Mesodermal cell (in vitro differentiated cells): ENCODE measurements at regions not wholly inside any gene's neighbourhood (a gene's known extent, or its start where the extent isn't known, plus 50 kb on each side); places are given as distances from the start of the nearest gene placed in this dataset.

Experiments
- H3K27ac ChIP-seq: 2 replicates; pipeline ENCODE4 v1.7.0; 2013; ENCODE audit warnings: mild to moderate bottlenecking, low read depth, low read length, moderate library complexity; ENCODE audit not compliant: severe bottlenecking
- H3K36me3 ChIP-seq: 2 replicates; pipeline ENCODE4 v1.7.1; 2013; ENCODE audit warnings: mild to moderate bottlenecking, low read length, moderate library complexity; ENCODE audit not compliant: control insufficient read depth, insufficient read depth
- H3K4me1 ChIP-seq: one replicate; pipeline ENCODE4 v1.7.1; 2013; ENCODE audit warnings: mild to moderate bottlenecking, low read length; ENCODE audit not compliant: insufficient read depth, control insufficient read depth, poor library complexity, severe bottlenecking
- H3K4me3 ChIP-seq: 2 replicates; pipeline ENCODE4 v1.7.0; 2013; ENCODE audit warnings: low read length, control low read depth, mild to moderate bottlenecking; ENCODE audit not compliant: insufficient read depth, poor library complexity, severe bottlenecking; ENCODE audit errors: extremely low read depth
- H3K9me3 ChIP-seq: 2 replicates; pipeline ENCODE4 v1.7.1; 2013; ENCODE audit warnings: mild to moderate bottlenecking, low read length, moderate library complexity; ENCODE audit not compliant: control insufficient read depth
- WGBS, 2 experiments: methylation state at CpG; one replicate each; pipeline ENCODE4 v1.1.5; 2013; ENCODE audit warnings: missing lambda C conversion rate in 2 of 2; ENCODE audit not compliant: insufficient coverage in 2 of 2; 5-methylcytosine and 5-hydroxymethylcytosine counted together

DNA sequence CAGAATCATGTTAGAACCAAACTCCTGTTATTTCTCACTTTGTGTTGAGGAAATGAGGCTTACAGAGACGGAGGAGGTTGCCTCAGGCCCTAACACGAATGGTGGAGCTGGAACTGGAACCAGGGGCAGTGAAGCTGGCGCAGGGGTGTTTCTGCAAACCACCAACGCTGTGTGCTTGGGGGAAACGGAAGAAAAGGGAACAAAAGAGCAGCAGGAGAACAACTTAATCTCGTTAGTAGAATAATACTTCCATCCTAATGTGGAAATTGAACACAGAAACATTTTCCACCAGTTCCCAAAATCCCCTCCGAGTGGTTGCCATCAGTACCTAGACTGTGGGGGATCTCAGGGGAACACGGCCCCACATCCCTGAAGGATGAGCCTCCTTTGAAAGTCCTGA is 103.4 kb upstream of the FRMD1 start:
- Histone ChIP-seq H3K9me3 (no peaks in the 10 kb centered on the region), H3K36me3 (no peaks in the 10 kb centered on the region), H3K27ac (no peak overlapping the region), H3K4me1 (no peaks in the 10 kb centered on the region), H3K4me3 (no peak overlapping the region)
- 76 to 85% methylated on average over 5 to 6 of the region's 8 CpGs for WGBS, 2 experiments

- H3K4me3 ChIP-seq = no peak overlapping the region
- WGBS, 2 experiments = 82 to 91% methylated on average over 8 to 10 of the region's 11 CpGs
- H3K9me3 ChIP-seq = no peaks in the 10 kb centered on the region
- H3K4me1 ChIP-seq = no peaks in the 10 kb centered on the region
- H3K36me3 ChIP-seq = no peaks in the 10 kb centered on the region
- H3K27ac ChIP-seq = no peak overlapping the region
Measured at GRCh38 chr6:168181876-168182275, 102.9 kb upstream of the FRMD1 start.

DNA sequence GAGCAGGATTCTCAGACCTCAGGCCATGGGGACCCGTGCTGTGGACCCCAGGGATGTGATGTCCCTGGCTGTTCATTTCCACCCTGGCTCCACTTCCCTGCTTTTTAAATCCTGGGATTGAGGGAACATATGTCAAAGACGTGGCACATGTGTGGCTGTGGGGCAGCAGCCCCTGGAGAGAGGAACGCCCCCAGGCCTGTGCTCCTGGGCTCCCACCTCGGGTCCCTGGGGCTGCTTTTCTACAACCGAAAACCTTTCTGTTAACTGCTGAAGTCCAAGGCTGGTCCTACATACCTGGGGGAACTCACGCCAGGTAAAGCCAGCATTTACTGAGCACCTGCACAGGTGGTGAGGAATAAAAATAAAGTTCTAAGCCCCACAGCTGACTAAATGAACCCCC is 102.3 kb upstream of the FRMD1 start:
- no peak overlapping the region for H3K27ac ChIP-seq
- WGBS, 2 experiments = 77 to 86% methylated on average over 5 to 6 of the region's 6 CpGs
- H3K36me3 ChIP-seq = no peaks in the 10 kb centered on the region
- H3K4me1 ChIP-seq = no peaks in the 10 kb centered on the region
- H3K9me3 ChIP-seq = no peaks in the 10 kb centered on the region
- H3K4me3 ChIP-seq = no peak overlapping the region

DNA sequence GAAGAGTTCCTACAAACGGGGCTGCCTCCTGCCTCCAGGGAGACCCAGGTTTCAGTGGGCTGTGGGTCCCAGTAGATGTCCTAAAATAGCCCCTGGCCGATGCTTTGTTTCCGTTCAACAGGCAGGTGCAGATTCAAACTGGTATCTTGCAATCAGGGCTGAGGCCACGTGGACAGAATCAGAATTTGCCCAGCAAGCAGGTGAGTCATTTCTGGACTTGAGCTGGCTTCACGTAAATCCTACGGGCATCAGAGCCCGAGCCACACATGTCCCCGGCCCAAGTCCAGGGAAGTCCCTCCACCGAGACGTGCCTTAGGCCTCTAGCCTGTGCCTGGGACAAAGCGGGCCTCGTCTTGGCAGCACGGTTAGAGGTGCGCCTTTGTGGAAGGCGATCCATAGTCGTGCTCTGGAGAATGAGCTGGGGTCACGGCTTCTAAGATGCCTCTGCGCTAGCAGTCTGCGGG is 101.6 kb upstream of the FRMD1 start:
- Histone ChIP-seq H3K27ac (no peak overlapping the region), H3K4me3 (no peak overlapping the region), H3K4me1 (no peaks in the 10 kb centered on the region), H3K9me3 (no peaks in the 10 kb centered on the region), H3K36me3 (no peaks in the 10 kb centered on the region)
- WGBS, 2 experiments = 75 to 77% methylated on average over 18 to 19 of the region's 19 CpGs

- H3K4me1 ChIP-seq = no peaks in the 10 kb centered on the region
- WGBS, 2 experiments = 90 to 94% methylated on average over 23 to 24 of the region's 25 CpGs
- H3K4me3 ChIP-seq = no peak overlapping the region
- no peak overlapping the region for H3K27ac ChIP-seq
- no peaks in the 10 kb centered on the region for H3K36me3 ChIP-seq
- H3K9me3 ChIP-seq = no peaks in the 10 kb centered on the region
Measured at GRCh38 chr6:168179702-168180382, 100.8 kb upstream of the FRMD1 start.

GRCh38 chr6:168179133-168179532 is 100.1 kb upstream of the FRMD1 start:
- H3K4me3 ChIP-seq = no peak overlapping the region
- H3K9me3 ChIP-seq = no peaks in the 10 kb centered on the region
- H3K36me3 ChIP-seq = no peaks in the 10 kb centered on the region
- H3K4me1 ChIP-seq = no peaks in the 10 kb centered on the region
- H3K27ac ChIP-seq = no peak overlapping the region
- WGBS, 2 experiments = 90 to 91% methylated on average over 14 to 15 of the region's 16 CpGs

GRCh38 chr6:168177103-168177891 is 98.3 kb upstream of the FRMD1 start:
- H3K27ac ChIP-seq = no peak overlapping the region
- 94% methylated on average over 7 to 8 of the region's 8 CpGs for WGBS, 2 experiments
- no peak overlapping the region for H3K4me3 ChIP-seq
- H3K9me3 ChIP-seq = no peaks in the 10 kb centered on the region
- no peaks in the 10 kb centered on the region for H3K36me3 ChIP-seq
- H3K4me1 ChIP-seq = no peaks in the 10 kb centered on the region

GRCh38 chr6:168171673-168172353 is 92.8 kb upstream of the FRMD1 start:
- Histone ChIP-seq H3K4me3 (no peak overlapping the region), H3K27ac (no peak overlapping the region)
- WGBS, 2 experiments = 28 to 29% methylated on average over 1 to 3 of the region's 4 CpGs

DNA sequence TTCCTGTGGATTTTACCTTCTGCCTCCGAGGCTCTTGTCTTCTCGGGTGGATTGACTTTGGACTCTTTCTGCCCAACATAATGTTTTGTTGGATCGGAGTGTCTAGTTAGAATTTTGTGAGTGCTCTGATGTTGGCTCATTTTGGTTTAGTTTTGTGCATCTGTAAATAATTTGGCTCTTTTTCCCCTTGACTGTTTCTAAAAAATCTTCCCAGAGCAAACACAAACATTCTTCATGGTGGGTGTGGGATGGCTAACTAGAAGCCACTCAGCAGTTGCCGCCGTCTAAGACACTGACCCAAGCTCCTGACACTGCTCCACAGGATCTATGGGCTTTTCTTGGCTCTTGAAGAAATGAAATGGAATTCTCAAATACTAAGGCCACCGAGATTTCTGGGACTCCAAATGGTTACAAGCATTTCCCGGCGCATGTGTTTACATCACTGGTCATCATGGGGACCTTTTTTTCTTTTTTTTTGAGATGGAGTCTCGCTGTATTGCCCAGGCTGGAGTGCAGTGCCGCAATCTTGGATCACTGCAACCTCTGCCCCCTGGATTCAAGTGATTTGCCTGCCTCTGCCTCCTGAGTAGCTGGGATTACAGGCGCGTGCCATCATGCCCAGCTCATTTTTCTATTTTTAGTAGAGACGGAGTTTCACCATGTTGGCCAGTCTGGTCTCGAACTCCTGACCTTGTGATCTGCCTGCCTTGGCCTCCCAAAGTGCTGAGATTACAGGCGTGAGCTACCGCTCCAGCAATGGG is 92.0 kb upstream of the FRMD1 start:
- Histone ChIP-seq H3K4me3 (no peak overlapping the region), H3K9me3 (peaks cover 10% of the 10 kb centered on the region), H3K4me1 (no peaks in the 10 kb centered on the region), H3K27ac (no peak overlapping the region), H3K36me3 (no peaks in the 10 kb centered on the region)
- WGBS, 2 experiments = 88 to 89% methylated on average over 13 to 15 of the region's 16 CpGs

More at GRCh38 chr6:168171673-168172353, 92.8 kb upstream of the FRMD1 start:
- H3K36me3 ChIP-seq = no peaks in the 10 kb centered on the region
- H3K9me3 ChIP-seq = peaks cover 10% of the 10 kb centered on the region
- no peaks in the 10 kb centered on the region for H3K4me1 ChIP-seq

DNA sequence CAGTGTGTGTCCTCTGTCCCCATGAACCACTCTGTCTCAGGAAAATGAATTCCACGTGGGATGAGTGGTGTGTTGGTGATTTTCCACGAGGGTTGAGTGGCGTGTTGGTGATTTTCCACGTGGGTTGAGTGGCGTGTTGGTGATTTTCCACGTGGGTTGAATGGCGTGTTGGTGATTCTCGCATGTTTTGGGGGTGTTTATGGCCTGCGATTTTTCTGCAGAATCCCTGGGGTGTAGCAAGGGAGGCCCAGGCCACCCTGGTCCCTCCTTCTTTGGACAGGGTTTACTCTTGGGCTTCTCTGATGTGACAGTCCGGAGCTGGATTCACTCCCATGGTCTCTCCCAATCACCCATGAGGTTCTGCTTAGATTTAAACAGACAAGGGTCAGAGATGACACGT is 90.6 kb upstream of the FRMD1 start:
- WGBS, 2 experiments = 93 to 97% methylated on average over 10 of the region's 11 CpGs
- H3K27ac ChIP-seq = no peak overlapping the region
- H3K9me3 ChIP-seq = peaks cover 10% of the 10 kb centered on the region
- H3K4me1 ChIP-seq = no peaks in the 10 kb centered on the region
- H3K4me3 ChIP-seq = no peak overlapping the region
- H3K36me3 ChIP-seq = no peaks in the 10 kb centered on the region
